ENCODE measurements at regions not wholly inside any gene's neighbourhood (a gene's known extent, or its start where the extent isn't known, plus 50 kb on each side); places are given as distances from the start of the nearest gene placed in this dataset.

GRCh38 chr17:5919089-5919488 is 151.1 kb upstream of the WSCD1 start:
- TF ChIP-seq CTCF (IDR thresholded peaks at IDR 0.05), result no peak
- TF ChIP-seq POLR2A (IDR thresholded peaks at IDR 0.05), result no peak
